GM23338 (cell line): ENCODE measurements at regions not wholly inside any gene's neighbourhood (a gene's known extent, or its start where the extent isn't known, plus 50 kb on each side); places are given as distances from the start of the nearest gene placed in this dataset.

Experiments
- CREB1 ChIP-seq: fragments of 250-450 bp; sonication (Bioruptor Pico); IDR thresholded peaks from 2 replicates; pipeline ENCODE4 v1.5.0; 2020; ENCODE audit warnings: low read depth, mild to moderate bottlenecking, moderate library complexity
- CTCF ChIP-seq, 2 experiments: fragments of 200-600 bp in 1 of 2; sonication (generic) in 1 of 2; conservative IDR thresholded peaks; 2 replicates each; pipeline versions ENCODE4 v1.5.1 to v1.6.1; 2016 to 2017; ENCODE audit warnings: antibody characterized with exemption in 2 of 2, low read depth in 2 of 2, mild to moderate bottlenecking in 2 of 2, moderate library complexity in 1 of 2
- ETS1 ChIP-seq: IDR thresholded peaks from 2 replicates; pipeline ENCODE4 v1.6.1; 2016; ENCODE audit warnings: antibody characterized with exemption
- EZH2phosphoT487 ChIP-seq: fragments of 200-600 bp; sonication (generic); IDR thresholded peaks from one replicate; pipeline ENCODE4 v1.8.1; 2018; ENCODE audit warnings: antibody characterized with exemption; ENCODE audit not compliant: unreplicated experiment
- JUNB ChIP-seq: IDR thresholded peaks from one replicate; pipeline ENCODE4 v1.6.1; 2016; ENCODE audit warnings: antibody characterized with exemption; ENCODE audit not compliant: unreplicated experiment
- NANOG ChIP-seq: IDR thresholded peaks from 2 replicates; pipeline ENCODE4 v1.6.1; 2016; ENCODE audit warnings: antibody characterized with exemption, borderline replicate concordance
- POLR2AphosphoS5 ChIP-seq: IDR thresholded peaks from 2 replicates; pipeline ENCODE4 v1.6.1; 2016; ENCODE audit warnings: antibody characterized with exemption, low read depth
- ZNF114 ChIP-seq: fragments of 250-450 bp; sonication (Bioruptor Pico); IDR thresholded peaks from 2 replicates; pipeline ENCODE4 v1.5.0; 2020; ENCODE audit warnings: mild to moderate bottlenecking, moderate library complexity
- ZNF331 ChIP-seq: fragments of 250-450 bp; sonication (Bioruptor Pico); IDR thresholded peaks from 2 replicates; pipeline ENCODE4 v1.5.0; 2020; ENCODE audit warnings: low read depth, mild to moderate bottlenecking, moderate library complexity
- ZNF462 ChIP-seq: fragments of 250-450 bp; sonication (Bioruptor Pico); IDR thresholded peaks from 2 replicates; pipeline ENCODE4 v1.5.0; 2020; ENCODE audit warnings: mild to moderate bottlenecking, moderate library complexity

GRCh38 chr14:22280497-22281316 lies 308.3 kb downstream of the DAD1 start (continued):
- TF ChIP-seq ZNF462 (CRISPR knock-in tag), result no peak
- no peak for TF ChIP-seq EZH2phosphoT487
- TF ChIP-seq JUNB, result no peak
- no peak for TF ChIP-seq ZNF331 (CRISPR knock-in tag)
- no peak for TF ChIP-seq POLR2AphosphoS5
- TF ChIP-seq CTCF (conservative IDR thresholded peaks at IDR 0.05; ENCODE audit: low read depth in 2 of 2), result no peak
- TF ChIP-seq NANOG, result no peak
- no peak for TF ChIP-seq CREB1 (CRISPR knock-in tag)
- TF ChIP-seq ZNF114 (CRISPR knock-in tag), result no peak
- TF ChIP-seq ETS1, result no peak
